HepG2 (cell line): ENCODE measurements at regions not wholly inside any gene's neighbourhood (a gene's known extent, or its start where the extent isn't known, plus 50 kb on each side); places are given as distances from the start of the nearest gene placed in this dataset.

Experiments used
- ARID4A ChIP-seq: sonication (generic); formaldehyde crosslinking; IDR thresholded peaks from 2 replicates; pipeline ENCODE4 v1.5.0; 2020; ENCODE audit warnings: mild to moderate bottlenecking, missing genetic modification reagents, borderline replicate concordance
- CREB1 ChIP-seq, 2 experiments: fragments of 450-650 bp in 1 of 2; IDR thresholded peaks; 2 replicates each; pipeline ENCODE4 v1.6.1; 2016 to 2017; ENCODE audit warnings: control low read depth in 1 of 2, mild to moderate bottlenecking in 1 of 2, missing compliant biosample characterization in 1 of 2, missing genetic modification characterization in 1 of 2
- FOXM1 ChIP-seq: sonication (generic); formaldehyde crosslinking; IDR thresholded peaks from 2 replicates; pipeline ENCODE4 v1.5.0; 2020; ENCODE audit warnings: missing genetic modification reagents
- MLXIP ChIP-seq: sonication (generic); formaldehyde crosslinking; IDR thresholded peaks from 2 replicates; pipeline ENCODE4 v1.9.0; 2021; ENCODE audit warnings: missing genetic modification reagents, borderline replicate concordance
- POLR2G ChIP-seq: fragments of 200-400 bp; formaldehyde crosslinking; IDR thresholded peaks from 2 replicates; pipeline ENCODE4 v1.6.1; 2018; ENCODE audit warnings: mild to moderate bottlenecking, low read depth, low read length, moderate library complexity
- RBM22 ChIP-seq: fragments of 200-400 bp; formaldehyde crosslinking; optimal IDR thresholded peaks from 2 replicates; pipeline ENCODE3; 2017; ENCODE audit warnings: mild to moderate bottlenecking, low read length, moderate library complexity
- SP2 ChIP-seq: sonication (generic); formaldehyde crosslinking; IDR thresholded peaks from 2 replicates; pipeline ENCODE4 v1.5.1; 2020; ENCODE audit warnings: mild to moderate bottlenecking, missing genetic modification reagents
- UBTF ChIP-seq: sonication (generic); formaldehyde crosslinking; IDR thresholded peaks from 2 replicates; pipeline ENCODE4 v1.4.0; 2020; ENCODE audit warnings: mild to moderate bottlenecking, missing genetic modification reagents
- ZNF574 ChIP-seq: sonication (generic); formaldehyde crosslinking; IDR thresholded peaks from 2 replicates; pipeline ENCODE4 v1.4.0; 2020; ENCODE audit warnings: missing genetic modification reagents
- TF ChIP-seq, protein P1 (sequence below): IDR thresholded peaks from 2 replicates; pipeline ENCODE4 v1.4.0; 2020; ENCODE audit warnings: mild to moderate bottlenecking, missing genetic modification reagents
- TF ChIP-seq, protein P2 (sequence below): sonication (generic); formaldehyde crosslinking; IDR thresholded peaks from 2 replicates; pipeline ENCODE4 v1.9.0; 2021; ENCODE audit warnings: missing genetic modification reagents, borderline replicate concordance

GRCh38 chr2:49226360-49226759 is 72.0 kb upstream of the FSHR start:
- TF ChIP-seq FOXM1 = no peak
- TF ChIP-seq MLXIP = no peak
- no peak for TF ChIP-seq ZNF574
- no peak for TF ChIP-seq POLR2G
- TF ChIP-seq RBM22 = no peak
- TF ChIP-seq, protein P1, sequence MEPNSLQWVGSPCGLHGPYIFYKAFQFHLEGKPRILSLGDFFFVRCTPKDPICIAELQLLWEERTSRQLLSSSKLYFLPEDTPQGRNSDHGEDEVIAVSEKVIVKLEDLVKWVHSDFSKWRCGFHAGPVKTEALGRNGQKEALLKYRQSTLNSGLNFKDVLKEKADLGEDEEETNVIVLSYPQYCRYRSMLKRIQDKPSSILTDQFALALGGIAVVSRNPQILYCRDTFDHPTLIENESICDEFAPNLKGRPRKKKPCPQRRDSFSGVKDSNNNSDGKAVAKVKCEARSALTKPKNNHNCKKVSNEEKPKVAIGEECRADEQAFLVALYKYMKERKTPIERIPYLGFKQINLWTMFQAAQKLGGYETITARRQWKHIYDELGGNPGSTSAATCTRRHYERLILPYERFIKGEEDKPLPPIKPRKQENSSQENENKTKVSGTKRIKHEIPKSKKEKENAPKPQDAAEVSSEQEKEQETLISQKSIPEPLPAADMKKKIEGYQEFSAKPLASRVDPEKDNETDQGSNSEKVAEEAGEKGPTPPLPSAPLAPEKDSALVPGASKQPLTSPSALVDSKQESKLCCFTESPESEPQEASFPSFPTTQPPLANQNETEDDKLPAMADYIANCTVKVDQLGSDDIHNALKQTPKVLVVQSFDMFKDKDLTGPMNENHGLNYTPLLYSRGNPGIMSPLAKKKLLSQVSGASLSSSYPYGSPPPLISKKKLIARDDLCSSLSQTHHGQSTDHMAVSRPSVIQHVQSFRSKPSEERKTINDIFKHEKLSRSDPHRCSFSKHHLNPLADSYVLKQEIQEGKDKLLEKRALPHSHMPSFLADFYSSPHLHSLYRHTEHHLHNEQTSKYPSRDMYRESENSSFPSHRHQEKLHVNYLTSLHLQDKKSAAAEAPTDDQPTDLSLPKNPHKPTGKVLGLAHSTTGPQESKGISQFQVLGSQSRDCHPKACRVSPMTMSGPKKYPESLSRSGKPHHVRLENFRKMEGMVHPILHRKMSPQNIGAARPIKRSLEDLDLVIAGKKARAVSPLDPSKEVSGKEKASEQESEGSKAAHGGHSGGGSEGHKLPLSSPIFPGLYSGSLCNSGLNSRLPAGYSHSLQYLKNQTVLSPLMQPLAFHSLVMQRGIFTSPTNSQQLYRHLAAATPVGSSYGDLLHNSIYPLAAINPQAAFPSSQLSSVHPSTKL (CRISPR knock-in tag) = no peak
- TF ChIP-seq SP2 (CRISPR knock-in tag) = no peak
- TF ChIP-seq, protein P2, sequence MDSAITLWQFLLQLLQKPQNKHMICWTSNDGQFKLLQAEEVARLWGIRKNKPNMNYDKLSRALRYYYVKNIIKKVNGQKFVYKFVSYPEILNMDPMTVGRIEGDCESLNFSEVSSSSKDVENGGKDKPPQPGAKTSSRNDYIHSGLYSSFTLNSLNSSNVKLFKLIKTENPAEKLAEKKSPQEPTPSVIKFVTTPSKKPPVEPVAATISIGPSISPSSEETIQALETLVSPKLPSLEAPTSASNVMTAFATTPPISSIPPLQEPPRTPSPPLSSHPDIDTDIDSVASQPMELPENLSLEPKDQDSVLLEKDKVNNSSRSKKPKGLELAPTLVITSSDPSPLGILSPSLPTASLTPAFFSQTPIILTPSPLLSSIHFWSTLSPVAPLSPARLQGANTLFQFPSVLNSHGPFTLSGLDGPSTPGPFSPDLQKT (CRISPR knock-in tag) = no peak
- TF ChIP-seq UBTF = no peak
- no peak for TF ChIP-seq ARID4A (CRISPR knock-in tag)
- no peak for TF ChIP-seq CREB1 (IDR thresholded peaks at IDR 0.05)
- no peak for TF ChIP-seq CREB1 (CRISPR knock-in tag; IDR thresholded peaks at IDR 0.05)
